ENCODE measurements at regions not wholly inside any gene's neighbourhood (a gene's known extent, or its start where the extent isn't known, plus 50 kb on each side); places are given as distances from the start of the nearest gene placed in this dataset.

- Mint-ChIP-seq H3K36me3 (no peaks in the 10 kb centered on the region), H3K4me3 (no peak overlapping the region), H3K27me3 (no peaks in the 10 kb centered on the region), H3K27ac (no peak overlapping the region), H3K4me1 (peaks cover 3% of the 10 kb centered on the region), H3K9me3 (no peaks in the 10 kb centered on the region)
- DNase-seq: no peak
- CTCF ChIA-PET: no interaction called here
Measured at GRCh38 chr6:15073883-15074465, 171.9 kb upstream of the JARID2 start.

GRCh38 chr6:15074806-15075205 lies 171.1 kb upstream of the JARID2 start:
- no peaks in the 10 kb centered on the region for H3K27me3 Mint-ChIP-seq
- CTCF ChIA-PET: no interaction called here
- no peak overlapping the region for H3K4me3 Mint-ChIP-seq
- no peaks in the 10 kb centered on the region for H3K36me3 Mint-ChIP-seq
- no peaks in the 10 kb centered on the region for H3K9me3 Mint-ChIP-seq
- DNase-seq: no peak
- no peak overlapping the region for H3K27ac Mint-ChIP-seq
- H3K4me1 Mint-ChIP-seq: peaks cover 3% of the 10 kb centered on the region

GRCh38 chr6:15076565-15076964 lies 169.3 kb upstream of the JARID2 start:
- no peak overlapping the region for H3K27ac Mint-ChIP-seq
- H3K9me3 Mint-ChIP-seq: no peaks in the 10 kb centered on the region
- H3K4me1 Mint-ChIP-seq: peaks cover 3% of the 10 kb centered on the region
- CTCF ChIA-PET: interaction anchor here (0.6 kb wide), 1 partner anchor 679 kb away, joined by 3 read pairs; no protein-coding TSS in a partner anchor
- H3K4me3 Mint-ChIP-seq: no peak overlapping the region
- H3K27me3 Mint-ChIP-seq: no peaks in the 10 kb centered on the region
- no peaks in the 10 kb centered on the region for H3K36me3 Mint-ChIP-seq
- no peak for DNase-seq

- no peaks in the 10 kb centered on the region for H3K36me3 Mint-ChIP-seq
- H3K27ac Mint-ChIP-seq: no peak overlapping the region
- H3K27me3 Mint-ChIP-seq: no peaks in the 10 kb centered on the region
- CTCF ChIA-PET: interaction anchor here (0.6 kb wide), 1 partner anchor 679 kb away, joined by 3 read pairs; no protein-coding TSS in a partner anchor
- H3K4me3 Mint-ChIP-seq: no peak overlapping the region
- DNase-seq: no peak
- H3K9me3 Mint-ChIP-seq: no peaks in the 10 kb centered on the region
- H3K4me1 Mint-ChIP-seq: peaks cover 3% of the 10 kb centered on the region
Measured at GRCh38 chr6:15077006-15077405, 168.9 kb upstream of the JARID2 start.

- H3K27ac Mint-ChIP-seq: no peak overlapping the region
- H3K4me3 Mint-ChIP-seq: no peak overlapping the region
- H3K9me3 Mint-ChIP-seq: no peaks in the 10 kb centered on the region
- no peaks in the 10 kb centered on the region for H3K36me3 Mint-ChIP-seq
- no peaks in the 10 kb centered on the region for H3K27me3 Mint-ChIP-seq
- CTCF ChIA-PET: no interaction called here
- H3K4me1 Mint-ChIP-seq: peaks cover 3% of the 10 kb centered on the region
- no peak for DNase-seq
Measured at GRCh38 chr6:15077961-15078360, 167.9 kb upstream of the JARID2 start.

- Mint-ChIP-seq H3K4me1 (peaks cover 3% of the 10 kb centered on the region), H3K27ac (no peak overlapping the region), H3K4me3 (no peak overlapping the region), H3K27me3 (peaks cover 3% of the 10 kb centered on the region), H3K9me3 (no peaks in the 10 kb centered on the region), H3K36me3 (no peaks in the 10 kb centered on the region)
- CTCF ChIA-PET: no interaction called here
- no peak for DNase-seq
Measured at GRCh38 chr6:15079288-15079817, 166.5 kb upstream of the JARID2 start.

GRCh38 chr6:15080895-15081294 lies 165.0 kb upstream of the JARID2 start:
- CTCF ChIA-PET: no interaction called here
- Mint-ChIP-seq H3K27ac (no peak overlapping the region), H3K27me3 (peaks cover 6% of the 10 kb centered on the region), H3K4me1 (peaks cover 3% of the 10 kb centered on the region), H3K36me3 (no peaks in the 10 kb centered on the region), H3K4me3 (no peak overlapping the region), H3K9me3 (no peaks in the 10 kb centered on the region)
- DNase-seq: no peak

GRCh38 chr6:15081447-15081846 lies 164.4 kb upstream of the JARID2 start:
- DNase-seq: no peak
- CTCF ChIA-PET: no interaction called here
- H3K27me3 Mint-ChIP-seq: peaks cover 6% of the 10 kb centered on the region
- peaks cover 3% of the 10 kb centered on the region for H3K4me1 Mint-ChIP-seq
- H3K27ac Mint-ChIP-seq: no peak overlapping the region
- H3K36me3 Mint-ChIP-seq: no peaks in the 10 kb centered on the region
- H3K9me3 Mint-ChIP-seq: no peaks in the 10 kb centered on the region
- no peak overlapping the region for H3K4me3 Mint-ChIP-seq

- Mint-ChIP-seq H3K9me3 (no peaks in the 10 kb centered on the region), H3K27me3 (peaks cover 6% of the 10 kb centered on the region), H3K4me3 (no peak overlapping the region), H3K4me1 (peaks cover 3% of the 10 kb centered on the region), H3K36me3 (no peaks in the 10 kb centered on the region), H3K27ac (no peak overlapping the region)
- CTCF ChIA-PET: no interaction called here
- DNase-seq: no peak
Measured at GRCh38 chr6:15082708-15083107, 163.2 kb upstream of the JARID2 start.

- Mint-ChIP-seq H3K4me1 (no peaks in the 10 kb centered on the region), H3K9me3 (no peaks in the 10 kb centered on the region), H3K36me3 (no peaks in the 10 kb centered on the region), H3K4me3 (no peak overlapping the region), H3K27ac (no peak overlapping the region), H3K27me3 (peaks cover 11% of the 10 kb centered on the region)
- CTCF ChIA-PET: no interaction called here
- no peak for DNase-seq
Measured at GRCh38 chr6:15086348-15087158, 159.3 kb upstream of the JARID2 start.

GRCh38 chr6:15087186-15087589 lies 158.7 kb upstream of the JARID2 start:
- Mint-ChIP-seq H3K4me1 (no peaks in the 10 kb centered on the region), H3K27ac (no peak overlapping the region)
- CTCF ChIA-PET: no interaction called here

GRCh38 chr6:15088904-15089568 lies 156.8 kb upstream of the JARID2 start:
- Mint-ChIP-seq H3K9me3 (no peaks in the 10 kb centered on the region), H3K36me3 (no peaks in the 10 kb centered on the region), H3K27ac (no peak overlapping the region), H3K4me1 (no peaks in the 10 kb centered on the region), H3K27me3 (peaks cover 10% of the 10 kb centered on the region), H3K4me3 (no peak overlapping the region)
- CTCF ChIA-PET: no interaction called here
- no peak for DNase-seq

More at GRCh38 chr6:15087186-15087589, 158.7 kb upstream of the JARID2 start:
- H3K4me3 Mint-ChIP-seq: no peak overlapping the region
- no peaks in the 10 kb centered on the region for H3K36me3 Mint-ChIP-seq
- peaks cover 11% of the 10 kb centered on the region for H3K27me3 Mint-ChIP-seq
- H3K9me3 Mint-ChIP-seq: no peaks in the 10 kb centered on the region
- no peak for DNase-seq

GRCh38 chr6:15089569-15090144 lies 156.2 kb upstream of the JARID2 start:
- Mint-ChIP-seq H3K27me3 (peaks cover 5% of the 10 kb centered on the region), H3K27ac (no peak overlapping the region), H3K4me3 (no peak overlapping the region), H3K9me3 (no peaks in the 10 kb centered on the region), H3K36me3 (no peaks in the 10 kb centered on the region), H3K4me1 (no peaks in the 10 kb centered on the region)
- no peak for DNase-seq
- CTCF ChIA-PET: no interaction called here

- peaks cover 5% of the 10 kb centered on the region for H3K27me3 Mint-ChIP-seq
- no peaks in the 10 kb centered on the region for H3K36me3 Mint-ChIP-seq
- DNase-seq: no peak
- no peak overlapping the region for H3K27ac Mint-ChIP-seq
- H3K4me1 Mint-ChIP-seq: no peaks in the 10 kb centered on the region
- H3K9me3 Mint-ChIP-seq: no peaks in the 10 kb centered on the region
- no peak overlapping the region for H3K4me3 Mint-ChIP-seq
- CTCF ChIA-PET: no interaction called here
Measured at GRCh38 chr6:15090145-15090579, 155.7 kb upstream of the JARID2 start.

Data from activated naive CD4-positive, alpha-beta T cell treated with anti-CD3 and anti-CD28 coated beads, Interleukin-2, amount 10 ng/mL, durations not matched to agents 7 days and 5 days (primary cell).